HG03097 (cell line): ENCODE measurements at regions not wholly inside any gene's neighbourhood (a gene's known extent, or its start where the extent isn't known, plus 50 kb on each side); places are given as distances from the start of the nearest gene placed in this dataset.

Source experiments
- ATAC-seq: cut with Tn5 transposase; IDR thresholded peaks from one replicate; pipeline ENCODE4 v1.9.1; 2021; ENCODE audit not compliant: unreplicated experiment, low FRiP score

GRCh38 chr10:131517781-131518180, 206.3 kb upstream of the TCERG1L start:
- no peak for ATAC-seq

GRCh38 chr10:131519723-131520605, 208.4 kb upstream of the TCERG1L start:
- no peak for ATAC-seq

- no peak for ATAC-seq
Measured at GRCh38 chr10:131531265-131532190, 220.0 kb upstream of the TCERG1L start.

DNA sequence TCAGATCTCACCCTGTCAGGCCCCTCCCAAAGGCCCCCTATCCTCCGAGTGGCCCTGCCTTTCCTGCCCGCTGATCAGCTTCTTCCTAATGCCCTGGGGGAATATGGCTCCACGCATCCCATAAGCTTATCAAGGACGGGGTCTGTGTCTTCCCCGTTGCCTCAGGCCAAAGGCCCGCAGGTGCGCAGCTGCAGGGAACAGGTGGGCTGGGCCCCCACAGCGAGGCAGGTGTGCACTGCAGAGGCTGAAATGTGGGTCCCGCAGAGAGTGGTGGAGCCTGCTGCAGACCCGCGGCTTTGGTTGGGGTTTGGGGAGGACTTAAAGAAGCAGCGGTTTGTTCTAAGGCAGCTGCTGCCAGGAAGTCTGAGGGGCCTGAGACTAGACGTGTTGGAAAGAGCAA, 220.8 kb upstream of the TCERG1L start:
- no peak for ATAC-seq

DNA sequence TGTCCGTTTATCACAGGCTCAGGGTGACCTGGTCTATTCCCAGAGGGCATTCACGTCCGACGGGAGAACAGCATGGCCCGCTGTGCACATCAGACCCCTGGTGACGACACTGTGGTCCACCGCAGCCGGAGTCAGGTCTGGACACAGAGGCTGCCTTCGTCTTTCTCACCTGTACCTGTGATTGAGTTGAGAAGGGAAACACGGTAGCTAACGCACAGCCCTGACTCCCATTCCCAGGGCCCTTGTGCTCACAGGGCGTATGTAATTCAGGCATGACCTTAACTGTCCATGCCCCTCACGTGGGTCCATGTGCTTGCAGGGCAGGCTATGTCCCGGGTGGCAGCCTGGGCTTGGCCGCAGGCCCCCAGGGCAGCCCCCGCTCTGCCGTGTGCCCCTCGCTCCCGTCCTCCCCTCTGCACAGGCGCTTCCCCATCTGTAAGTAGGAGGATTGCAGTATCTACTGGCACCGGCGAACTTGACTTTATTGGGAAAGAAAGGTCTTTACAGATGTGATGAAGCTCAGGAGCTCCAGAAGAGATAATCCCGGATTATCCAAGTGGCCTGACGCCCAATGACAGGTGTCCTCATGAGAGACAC, 221.3 kb upstream of the TCERG1L start:
- ATAC-seq: no peak

DNA sequence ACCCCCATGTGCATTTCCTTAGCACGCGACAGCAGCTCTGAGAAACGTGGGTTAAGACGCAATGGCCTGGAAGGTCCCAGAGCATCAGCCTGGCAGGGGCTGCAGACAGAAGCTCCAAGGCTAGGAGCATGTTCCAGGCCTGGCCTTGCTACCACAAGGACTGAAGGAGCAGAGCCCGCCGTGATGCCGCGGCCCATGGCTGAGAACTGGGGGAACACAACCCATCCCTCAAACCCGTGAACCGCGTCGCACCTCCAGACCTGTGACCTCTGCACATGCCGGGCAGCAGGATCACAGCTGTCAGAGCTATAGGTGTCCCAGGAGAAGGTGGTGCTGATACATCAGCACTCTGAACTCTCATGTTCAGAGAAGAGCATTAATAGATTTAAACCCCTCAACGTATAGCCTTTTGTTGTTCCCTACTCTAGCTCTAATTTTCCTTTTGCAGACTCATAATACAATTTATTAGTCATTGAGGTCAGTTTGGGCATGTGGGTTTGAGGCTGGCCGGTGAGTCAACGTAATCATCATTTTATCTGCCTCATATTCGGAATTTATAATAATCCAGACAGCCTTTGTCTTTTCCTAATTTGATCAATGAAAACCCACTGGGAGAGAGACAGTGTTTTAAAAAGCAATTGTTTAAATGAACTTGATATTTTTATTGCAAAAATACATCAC, 222.5 kb upstream of the TCERG1L start:
- no peak for ATAC-seq

- no peak for ATAC-seq
Measured at GRCh38 chr10:131534836-131535235, 223.3 kb upstream of the TCERG1L start.

GRCh38 chr10:131536676-131537075, 225.2 kb upstream of the TCERG1L start:
- no peak for ATAC-seq

DNA sequence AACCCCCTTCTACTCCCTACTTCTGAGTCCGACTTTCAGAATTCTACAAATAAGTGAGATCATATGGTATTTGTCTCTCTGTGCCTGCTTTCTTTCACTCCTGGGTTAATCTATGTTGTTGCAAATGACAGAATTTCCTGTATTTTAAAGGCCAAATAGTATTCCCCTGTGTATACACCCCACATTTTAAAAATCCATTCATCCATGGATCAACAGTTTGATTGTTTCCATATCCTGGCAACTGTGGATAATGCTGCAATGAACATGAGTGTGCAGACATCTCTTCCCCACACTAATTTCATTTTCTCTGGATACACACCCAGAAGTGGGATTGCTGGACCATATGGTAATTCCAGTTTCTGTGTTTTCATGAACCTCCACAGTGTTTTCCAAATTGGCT, 225.8 kb upstream of the TCERG1L start:
- ATAC-seq: no peak

DNA sequence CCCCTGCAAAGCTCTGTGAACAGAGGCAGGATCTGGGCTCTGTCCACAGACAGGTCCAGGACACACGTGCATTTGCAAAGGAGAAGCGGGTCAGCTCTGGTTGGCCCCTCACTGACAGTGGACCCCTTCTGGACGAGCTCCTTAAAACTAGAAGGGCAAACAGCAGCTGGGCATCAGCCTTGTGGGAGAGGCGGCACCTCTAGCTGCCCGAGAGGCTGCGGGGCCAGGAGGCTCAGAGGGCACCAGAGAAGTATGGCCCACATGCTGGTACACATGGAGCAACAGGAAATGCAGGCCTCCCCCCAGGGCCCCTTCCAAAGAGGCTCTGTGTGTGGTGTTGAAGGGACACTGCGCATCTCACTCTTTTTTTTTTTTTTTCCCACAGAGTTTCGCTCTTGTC, 233.0 kb upstream of the TCERG1L start:
- no peak for ATAC-seq

- ATAC-seq: no peak
Measured at GRCh38 chr10:131546086-131546810, 234.7 kb upstream of the TCERG1L start.

GRCh38 chr10:131547129-131547799, 235.7 kb upstream of the TCERG1L start:
- no peak for ATAC-seq

GRCh38 chr10:131548176-131548575, 236.7 kb upstream of the TCERG1L start:
- no peak for ATAC-seq

GRCh38 chr10:131549116-131549515, 237.6 kb upstream of the TCERG1L start:
- ATAC-seq: no peak

DNA sequence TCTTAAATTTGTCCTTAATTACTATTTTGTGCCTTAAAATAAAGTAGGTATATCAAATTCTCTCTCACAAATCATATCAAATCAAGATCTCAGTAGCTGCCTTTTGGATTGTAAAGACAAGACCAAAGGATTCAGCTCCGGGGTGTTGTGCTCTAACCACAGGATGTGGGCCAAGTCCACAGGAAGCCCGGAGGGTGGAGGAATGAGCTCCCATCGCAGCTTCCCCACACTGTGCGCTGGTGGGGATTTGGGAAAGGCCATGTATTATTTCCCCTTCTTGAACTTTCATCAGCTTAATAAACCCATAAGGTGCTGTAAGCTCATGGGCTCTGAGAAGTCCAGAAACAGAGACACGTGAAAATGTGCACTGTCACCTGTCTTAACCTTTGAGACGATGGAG, 241.6 kb upstream of the TCERG1L start:
- no peak for ATAC-seq

DNA sequence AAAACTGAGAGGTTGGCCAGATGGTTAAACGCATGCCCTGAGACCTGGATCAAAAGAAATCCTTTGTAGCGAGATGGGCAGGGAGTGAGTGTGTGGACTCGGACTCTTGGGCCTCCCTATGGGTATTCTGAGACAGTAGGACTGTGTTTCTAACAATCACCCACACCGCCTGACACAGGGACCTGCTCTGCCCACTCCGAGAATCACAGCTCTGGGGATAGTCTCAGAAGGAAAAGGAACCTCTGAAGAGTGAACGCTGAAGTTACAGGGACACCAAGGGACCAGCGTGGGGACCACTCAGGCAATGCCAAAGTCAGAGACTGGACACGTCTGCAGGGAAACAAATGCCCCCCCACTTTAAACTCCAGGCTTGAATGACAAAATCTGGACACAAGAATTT, 242.1 kb upstream of the TCERG1L start:
- no peak for ATAC-seq

GRCh38 chr10:131554821-131555220, 243.3 kb upstream of the TCERG1L start:
- ATAC-seq: no peak

DNA sequence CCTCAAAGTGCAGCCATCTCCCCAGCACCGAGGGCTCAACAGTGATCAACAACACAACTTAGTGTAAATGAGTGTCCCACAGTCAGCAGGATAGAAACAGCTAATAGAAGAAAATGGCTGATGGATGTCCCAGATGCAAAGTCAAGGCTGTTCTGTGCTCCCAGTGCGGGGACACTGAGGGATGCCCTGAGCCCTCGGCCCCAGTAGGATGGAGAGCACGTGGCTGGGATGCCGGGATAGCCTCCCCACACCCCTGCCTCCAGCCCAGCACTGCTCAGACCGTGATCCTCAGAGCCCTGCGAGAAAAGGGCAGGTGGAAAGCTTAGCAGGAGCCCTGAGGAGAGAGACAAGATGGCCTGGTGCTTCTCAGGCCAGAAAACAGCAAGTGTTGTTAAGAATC, 243.9 kb upstream of the TCERG1L start:
- ATAC-seq: no peak
